ENCODE measurements at regions not wholly inside any gene's neighbourhood (a gene's known extent, or its start where the extent isn't known, plus 50 kb on each side); places are given as distances from the start of the nearest gene placed in this dataset.
"Not testable (repeated sequence)": the region's sequence is repeated elsewhere in the genome, so short reads cannot be mapped to it uniquely, and the experiment has no call there.

GRCh38 chr3:39651993-39652739, 157.2 kb upstream of the MYRIP start:
- H3K36me3 ChIP-seq (ENCODE audit: control insufficient read depth, insufficient read depth, low read length), result no peaks in the 10 kb centered on the region
- no peaks in the 10 kb centered on the region for H3K9me3 ChIP-seq (ENCODE audit: control insufficient read depth, insufficient read depth, low read length)
- WGBS (ENCODE audit: insufficient coverage, insufficient read length), result no CpG with 5 or more reads among the region's 4 CpGs
- no peaks in the 10 kb centered on the region for H3K4me1 ChIP-seq (ENCODE audit: control insufficient read depth, insufficient read depth, low read length)
- H3K4me3 ChIP-seq (ENCODE audit: low read length), result no peak overlapping the region
- H3K27ac ChIP-seq (ENCODE audit: low read length), result no peak overlapping the region
- DNase-seq (ENCODE audit: low read depth, low spot score), result no peak
- no peaks in the 10 kb centered on the region for H3K27me3 ChIP-seq (ENCODE audit: control insufficient read depth, insufficient read depth, low read length)

DNA sequence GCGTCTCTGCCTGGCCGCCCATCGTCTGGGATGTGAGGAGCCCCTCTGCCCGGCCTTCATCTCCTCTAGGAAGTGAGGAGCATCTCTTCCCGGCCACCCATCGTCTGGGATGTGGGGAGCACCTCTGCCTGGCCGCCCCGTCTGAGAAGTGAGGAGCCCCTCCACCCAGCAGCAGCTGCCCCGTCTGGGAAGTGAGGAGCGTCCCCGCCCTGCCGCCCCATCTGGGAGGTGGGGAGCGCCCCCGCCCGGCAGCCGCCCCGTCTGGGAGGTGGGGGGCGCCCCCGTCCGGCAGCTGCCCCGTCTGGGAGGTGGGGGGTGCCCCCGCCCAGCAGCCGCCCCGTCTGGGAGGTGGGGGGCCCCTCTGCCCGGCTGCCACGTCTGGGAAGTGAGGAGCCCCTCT, 153.7 kb upstream of the MYRIP start:
- not testable (repeated sequence) for H3K27ac ChIP-seq (ENCODE audit: low read length); H3K4me3 ChIP-seq (ENCODE audit: low read length); H3K36me3 ChIP-seq (ENCODE audit: control insufficient read depth, insufficient read depth, low read length); H3K9me3 ChIP-seq (ENCODE audit: control insufficient read depth, insufficient read depth, low read length); DNase-seq (ENCODE audit: low read depth, low spot score); H3K27me3 ChIP-seq (ENCODE audit: control insufficient read depth, insufficient read depth, low read length); H3K4me1 ChIP-seq (ENCODE audit: control insufficient read depth, insufficient read depth, low read length)
- WGBS (ENCODE audit: insufficient coverage, insufficient read length), result no CpG with 5 or more reads among the region's 26 CpGs

- DNase-seq (ENCODE audit: low read depth, low spot score), result no peak
- Histone ChIP-seq H3K27ac (ENCODE audit: low read length) (no peak overlapping the region), H3K36me3 (ENCODE audit: control insufficient read depth, insufficient read depth, low read length) (no peaks in the 10 kb centered on the region), H3K4me3 (ENCODE audit: low read length) (no peak overlapping the region), H3K4me1 (ENCODE audit: control insufficient read depth, insufficient read depth, low read length) (no peaks in the 10 kb centered on the region), H3K9me3 (ENCODE audit: control insufficient read depth, insufficient read depth, low read length) (no peaks in the 10 kb centered on the region), H3K27me3 (ENCODE audit: control insufficient read depth, insufficient read depth, low read length) (no peaks in the 10 kb centered on the region)
These were observed 152.3 kb upstream of the MYRIP start for GRCh38 chr3:39657075-39657474.

GRCh38 chr3:39657775-39658174, 151.6 kb upstream of the MYRIP start:
- Histone ChIP-seq H3K27ac (ENCODE audit: low read length) (no peak overlapping the region), H3K4me1 (ENCODE audit: control insufficient read depth, insufficient read depth, low read length) (no peaks in the 10 kb centered on the region), H3K9me3 (ENCODE audit: control insufficient read depth, insufficient read depth, low read length) (no peaks in the 10 kb centered on the region), H3K27me3 (ENCODE audit: control insufficient read depth, insufficient read depth, low read length) (no peaks in the 10 kb centered on the region), H3K36me3 (ENCODE audit: control insufficient read depth, insufficient read depth, low read length) (no peaks in the 10 kb centered on the region), H3K4me3 (ENCODE audit: low read length) (no peak overlapping the region)
- no peak for DNase-seq (ENCODE audit: low read depth, low spot score)
- WGBS (ENCODE audit: insufficient coverage, insufficient read length), result no CpG with 5 or more reads among the region's 1 CpG

DNA sequence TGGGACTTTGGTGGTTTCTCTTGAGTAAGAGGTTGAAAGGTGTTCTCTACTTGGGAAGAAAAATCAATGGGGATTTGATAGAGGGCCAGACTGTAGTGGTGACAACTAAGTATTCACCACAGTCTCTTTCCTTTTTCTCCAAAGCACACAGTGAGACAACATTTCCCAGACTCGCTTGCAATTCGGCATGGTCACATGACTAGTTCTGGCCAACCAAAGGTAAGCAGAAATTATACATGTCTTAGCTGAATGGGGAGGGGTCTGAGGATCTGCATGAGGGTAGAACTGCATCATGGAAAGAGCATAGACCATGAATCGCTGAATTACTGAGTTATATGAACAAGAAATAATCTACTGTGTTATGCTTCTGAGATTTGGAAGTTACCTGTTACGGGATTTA, 144.5 kb upstream of the MYRIP start:
- H3K9me3 ChIP-seq (ENCODE audit: control insufficient read depth, insufficient read depth, low read length), result no peaks in the 10 kb centered on the region
- no peak overlapping the region for H3K4me3 ChIP-seq (ENCODE audit: low read length)
- no peaks in the 10 kb centered on the region for H3K27me3 ChIP-seq (ENCODE audit: control insufficient read depth, insufficient read depth, low read length)
- no peaks in the 10 kb centered on the region for H3K4me1 ChIP-seq (ENCODE audit: control insufficient read depth, insufficient read depth, low read length)
- H3K36me3 ChIP-seq (ENCODE audit: control insufficient read depth, insufficient read depth, low read length), result no peaks in the 10 kb centered on the region
- WGBS (ENCODE audit: insufficient coverage, insufficient read length), result no CpG with 5 or more reads among the region's 4 CpGs
- no peak for DNase-seq (ENCODE audit: low read depth, low spot score)
- H3K27ac ChIP-seq (ENCODE audit: low read length), result no peak overlapping the region

GRCh38 chr3:39665441-39665840, 144.0 kb upstream of the MYRIP start:
- no peak overlapping the region for H3K4me3 ChIP-seq (ENCODE audit: low read length)
- H3K4me1 ChIP-seq (ENCODE audit: control insufficient read depth, insufficient read depth, low read length), result no peaks in the 10 kb centered on the region
- no peaks in the 10 kb centered on the region for H3K9me3 ChIP-seq (ENCODE audit: control insufficient read depth, insufficient read depth, low read length)
- no peak overlapping the region for H3K27ac ChIP-seq (ENCODE audit: low read length)
- H3K36me3 ChIP-seq (ENCODE audit: control insufficient read depth, insufficient read depth, low read length), result no peaks in the 10 kb centered on the region
- no peaks in the 10 kb centered on the region for H3K27me3 ChIP-seq (ENCODE audit: control insufficient read depth, insufficient read depth, low read length)
- no peak for DNase-seq (ENCODE audit: low read depth, low spot score)

DNA sequence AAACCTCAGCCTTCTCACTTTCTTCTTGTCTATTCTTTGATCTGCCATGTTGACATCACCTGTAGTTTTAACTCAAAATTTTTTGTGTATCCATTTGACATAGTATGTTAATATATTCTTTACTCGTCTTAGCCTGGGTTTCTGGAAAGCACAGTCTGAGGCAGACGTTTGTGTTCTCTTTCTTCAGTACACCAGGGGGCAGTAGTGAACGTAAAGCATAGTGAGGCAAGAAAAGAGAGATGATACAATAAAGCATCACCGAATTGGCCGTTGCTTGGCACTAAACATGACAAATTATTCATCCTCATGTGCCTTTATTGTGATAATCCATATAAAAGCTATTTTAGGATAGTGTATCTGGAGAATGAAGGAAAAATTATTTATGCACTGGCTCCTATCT, 141.0 kb upstream of the MYRIP start:
- no CpG with 5 or more reads among the region's 5 CpGs for WGBS (ENCODE audit: insufficient coverage, insufficient read length)

DNA sequence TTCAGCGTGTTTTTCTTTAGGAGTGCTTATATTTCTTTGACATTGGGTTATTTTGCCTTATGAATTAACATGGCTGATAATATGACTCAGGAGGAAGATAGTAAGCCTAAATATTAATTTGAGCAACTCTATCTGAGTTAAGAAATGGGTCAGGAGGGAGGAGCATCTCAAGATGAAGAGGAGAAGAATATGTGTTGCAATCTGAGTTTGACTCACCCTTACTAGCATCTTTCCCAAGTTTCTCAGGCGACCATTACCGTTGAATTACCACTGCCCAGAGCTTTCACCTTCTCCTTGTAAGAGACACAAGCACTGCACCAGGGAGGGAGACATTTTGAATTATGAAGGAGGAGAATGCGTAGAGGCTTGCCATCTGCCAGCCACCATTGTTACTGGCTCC, 138.3 kb upstream of the MYRIP start:
- Histone ChIP-seq H3K27me3 (ENCODE audit: control insufficient read depth, insufficient read depth, low read length) (no peaks in the 10 kb centered on the region), H3K36me3 (ENCODE audit: control insufficient read depth, insufficient read depth, low read length) (no peaks in the 10 kb centered on the region), H3K9me3 (ENCODE audit: control insufficient read depth, insufficient read depth, low read length) (no peaks in the 10 kb centered on the region), H3K27ac (ENCODE audit: low read length) (no peak overlapping the region), H3K4me3 (ENCODE audit: low read length) (no peak overlapping the region), H3K4me1 (ENCODE audit: control insufficient read depth, insufficient read depth, low read length) (no peaks in the 10 kb centered on the region)
- no CpG with 5 or more reads among the region's 4 CpGs for WGBS (ENCODE audit: insufficient coverage, insufficient read length)
- DNase-seq (ENCODE audit: low read depth, low spot score), result no peak

More for the DNA sequence above, 141.0 kb upstream of the MYRIP start:
- DNase-seq (ENCODE audit: low read depth, low spot score), result peak; percentile 9
- Histone ChIP-seq H3K4me1 (ENCODE audit: control insufficient read depth, insufficient read depth, low read length) (no peaks in the 10 kb centered on the region), H3K4me3 (ENCODE audit: low read length) (no peak overlapping the region), H3K27me3 (ENCODE audit: control insufficient read depth, insufficient read depth, low read length) (no peaks in the 10 kb centered on the region), H3K27ac (ENCODE audit: low read length) (no peak overlapping the region), H3K36me3 (ENCODE audit: control insufficient read depth, insufficient read depth, low read length) (no peaks in the 10 kb centered on the region), H3K9me3 (ENCODE audit: control insufficient read depth, insufficient read depth, low read length) (no peaks in the 10 kb centered on the region)

- no peaks in the 10 kb centered on the region for H3K9me3 ChIP-seq (ENCODE audit: control insufficient read depth, insufficient read depth, low read length)
- H3K4me3 ChIP-seq (ENCODE audit: low read length), result no peak overlapping the region
- H3K27ac ChIP-seq (ENCODE audit: low read length), result no peak overlapping the region
- H3K36me3 ChIP-seq (ENCODE audit: control insufficient read depth, insufficient read depth, low read length), result no peaks in the 10 kb centered on the region
- no peak for DNase-seq (ENCODE audit: low read depth, low spot score)
- WGBS (ENCODE audit: insufficient coverage, insufficient read length), result no CpG with 5 or more reads among the region's 2 CpGs
- no peaks in the 10 kb centered on the region for H3K27me3 ChIP-seq (ENCODE audit: control insufficient read depth, insufficient read depth, low read length)
- no peaks in the 10 kb centered on the region for H3K4me1 ChIP-seq (ENCODE audit: control insufficient read depth, insufficient read depth, low read length)
These were observed 137.8 kb upstream of the MYRIP start for GRCh38 chr3:39671600-39671999.

DNA sequence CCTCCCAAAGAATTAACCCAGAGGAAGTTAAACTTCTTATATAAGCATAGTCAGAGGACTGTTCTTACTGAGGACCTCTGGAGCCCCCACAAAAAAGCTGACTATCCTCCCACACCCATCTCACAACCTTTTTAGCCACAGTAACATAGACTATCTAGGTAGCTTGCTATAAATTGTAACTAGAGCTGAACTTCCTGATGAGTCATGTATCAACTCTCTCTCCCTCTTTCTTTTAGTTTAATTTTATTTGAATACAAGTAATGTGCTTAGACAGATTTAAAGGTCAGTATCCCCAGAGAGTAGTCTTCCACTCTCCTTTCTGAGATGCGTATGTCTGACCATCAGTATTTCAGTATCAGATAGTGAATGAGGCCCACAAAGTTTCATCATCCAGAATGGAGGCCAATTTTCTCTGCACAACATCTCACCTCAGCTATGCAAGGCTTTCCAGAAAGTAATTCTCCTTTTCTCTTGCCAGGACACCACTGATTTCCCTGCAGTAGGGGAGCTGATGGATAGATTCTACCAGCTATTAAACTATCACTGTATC, 104.0 kb upstream of the MYRIP start:
- no peak overlapping the region for H3K27ac ChIP-seq (ENCODE audit: low read length)
- H3K4me3 ChIP-seq (ENCODE audit: low read length), result no peak overlapping the region
- WGBS (ENCODE audit: insufficient coverage, insufficient read length), result no CpG with 5 or more reads among the region's 1 CpG
- H3K27me3 ChIP-seq (ENCODE audit: control insufficient read depth, insufficient read depth, low read length), result no peaks in the 10 kb centered on the region
- no peaks in the 10 kb centered on the region for H3K9me3 ChIP-seq (ENCODE audit: control insufficient read depth, insufficient read depth, low read length)
- H3K4me1 ChIP-seq (ENCODE audit: control insufficient read depth, insufficient read depth, low read length), result no peaks in the 10 kb centered on the region
- no peaks in the 10 kb centered on the region for H3K36me3 ChIP-seq (ENCODE audit: control insufficient read depth, insufficient read depth, low read length)
- no peak for DNase-seq (ENCODE audit: low read depth, low spot score)

DNA sequence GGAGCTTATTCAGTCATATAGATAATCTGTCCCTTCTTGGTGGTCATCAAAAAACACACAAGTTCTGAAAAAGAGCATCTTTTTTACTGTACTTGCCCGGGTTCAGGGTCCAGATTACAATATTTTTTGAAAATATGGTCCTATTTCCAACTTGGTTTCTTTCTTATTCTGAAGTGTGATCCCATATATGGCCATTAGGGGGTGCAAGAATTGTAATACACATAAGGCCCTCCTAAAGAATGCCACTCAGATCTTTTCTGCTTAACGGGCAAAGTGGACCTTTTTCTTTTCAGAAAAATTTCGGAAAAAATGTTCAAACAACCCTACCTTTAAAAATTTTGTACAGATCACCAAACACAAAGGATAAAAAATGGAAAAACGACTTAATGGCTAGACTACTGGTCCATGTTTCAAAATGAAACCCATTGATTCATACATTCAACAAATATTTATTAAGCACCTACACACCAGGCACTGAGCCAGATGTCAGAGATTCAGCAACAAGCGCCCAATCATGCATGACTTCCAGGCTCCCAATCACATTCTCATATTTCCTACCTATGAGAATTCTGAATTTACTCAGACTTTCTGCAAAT, 102.0 kb upstream of the MYRIP start:
- Histone ChIP-seq H3K4me1 (ENCODE audit: control insufficient read depth, insufficient read depth, low read length) (no peaks in the 10 kb centered on the region), H3K4me3 (ENCODE audit: low read length) (no peak overlapping the region), H3K27me3 (ENCODE audit: control insufficient read depth, insufficient read depth, low read length) (no peaks in the 10 kb centered on the region), H3K27ac (ENCODE audit: low read length) (no peak overlapping the region), H3K36me3 (ENCODE audit: control insufficient read depth, insufficient read depth, low read length) (no peaks in the 10 kb centered on the region), H3K9me3 (ENCODE audit: control insufficient read depth, insufficient read depth, low read length) (no peaks in the 10 kb centered on the region)
- no peak for DNase-seq (ENCODE audit: low read depth, low spot score)
- WGBS (ENCODE audit: insufficient coverage, insufficient read length), result no CpG with 5 or more reads among the region's 5 CpGs

Measured in iPS DF 6.9 (cell line).